UCSD-AML1 (cell line): ENCODE measurements at regions not wholly inside any gene's neighbourhood (a gene's known extent, or its start where the extent isn't known, plus 50 kb on each side); places are given as distances from the start of the nearest gene placed in this dataset.

Source experiments
- DNase-seq: peaks from one replicate; lab custom pipeline; 2025; ENCODE audit not compliant: unreplicated experiment; lab: John Stamatoyannopoulos, UW

- DNase-seq, result peak; percentile 4
Measured at GRCh38 chr5:105392122-105392709, 1829.6 kb upstream of the NUDT12 start.

- DNase-seq, result no peak
Measured at GRCh38 chr5:105380126-105380525, 1817.5 kb upstream of the NUDT12 start.

- no peak for DNase-seq
Measured at GRCh38 chr5:105371169-105371568, 1808.6 kb upstream of the NUDT12 start.

DNA sequence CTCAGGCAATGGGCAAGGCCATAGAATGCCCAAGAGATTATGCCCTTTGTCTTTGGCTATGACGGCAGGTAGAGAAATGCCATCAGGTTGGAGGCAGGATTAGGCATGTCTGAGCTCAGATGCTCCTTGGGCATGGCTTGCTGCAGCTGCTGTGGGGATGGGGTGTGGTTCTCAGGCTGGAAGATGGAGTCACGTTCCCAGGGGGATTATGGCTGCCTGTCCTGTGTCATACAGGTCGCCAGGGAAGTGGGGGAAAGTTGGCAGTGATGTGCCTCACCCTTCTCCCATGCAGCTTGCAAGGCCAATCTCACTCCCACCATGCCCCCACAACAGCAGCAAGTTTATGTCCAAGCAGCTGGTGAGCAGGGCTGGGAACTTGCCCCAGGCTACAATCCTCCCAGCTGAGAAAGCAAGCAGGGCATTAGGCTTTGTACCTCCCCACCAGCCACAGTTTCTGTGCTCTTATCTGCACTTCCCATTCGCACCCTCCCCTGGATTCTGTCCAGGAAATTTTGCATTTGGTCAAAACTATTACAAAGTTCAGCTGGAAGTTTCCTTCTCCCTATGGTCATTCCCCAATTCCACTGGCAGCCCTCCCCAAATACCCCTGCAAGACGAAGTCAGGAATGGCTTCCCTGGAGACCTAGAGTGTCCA, 1788.0 kb upstream of the NUDT12 start:
- no peak for DNase-seq

DNA sequence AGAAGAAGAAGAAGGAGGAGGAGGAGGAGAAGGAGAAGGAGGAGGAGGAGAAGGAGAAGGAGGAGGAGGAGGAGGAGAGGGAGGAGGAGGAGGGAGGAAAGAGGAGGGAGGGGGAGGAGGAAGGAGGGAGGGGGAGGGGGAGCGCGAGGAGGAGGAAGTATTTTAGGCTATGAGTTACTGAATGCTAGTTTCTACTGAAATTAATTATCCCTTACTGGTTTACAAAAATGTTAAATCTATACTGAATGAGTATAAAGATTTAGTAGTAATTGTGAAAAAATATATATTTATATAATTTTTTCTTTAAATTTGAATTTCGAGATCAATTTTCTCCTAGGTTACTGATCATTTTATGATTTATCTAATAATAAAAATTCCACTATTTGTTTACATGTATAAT, 1769.0 kb upstream of the NUDT12 start:
- no peak for DNase-seq

DNA sequence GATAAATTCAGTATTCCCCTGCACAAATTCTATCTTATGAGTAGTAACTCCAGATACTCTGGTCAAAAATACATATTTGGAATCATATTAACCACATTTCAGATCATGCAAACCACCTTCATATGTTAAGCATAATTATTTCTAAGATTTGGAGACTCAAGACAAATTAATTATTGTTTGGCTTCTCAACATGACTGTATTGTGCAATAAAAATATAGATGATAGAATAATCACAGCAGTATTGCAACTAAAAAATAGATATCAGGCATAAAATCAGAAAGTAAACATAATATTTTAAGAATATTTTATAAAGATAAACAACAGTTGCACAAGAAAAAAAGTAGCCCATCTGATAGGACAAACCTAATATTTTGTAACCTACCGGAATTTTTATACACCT, 1767.6 kb upstream of the NUDT12 start:
- no peak for DNase-seq

GRCh38 chr5:105304859-105305258, 1742.3 kb upstream of the NUDT12 start:
- DNase-seq, result no peak

GRCh38 chr5:105288946-105289345, 1726.4 kb upstream of the NUDT12 start:
- DNase-seq, result no peak

DNA sequence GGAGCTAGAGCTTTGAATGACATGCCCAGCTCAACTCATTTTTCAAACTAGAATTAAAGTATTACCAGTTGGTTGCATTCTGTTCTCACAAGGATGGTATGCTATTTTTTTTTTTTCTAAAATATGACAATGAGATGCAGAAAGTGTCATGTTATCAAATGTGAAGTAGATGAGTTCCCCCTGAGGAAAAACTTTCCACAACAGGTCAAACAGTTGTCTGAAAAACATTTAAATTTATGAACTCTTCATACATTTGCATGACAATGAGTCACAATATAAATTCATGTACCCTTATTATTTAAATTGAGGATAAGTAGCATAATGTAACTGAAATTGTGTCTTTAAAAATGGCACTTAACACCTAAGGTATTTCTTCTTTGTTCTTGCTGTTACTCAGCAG, 1720.5 kb upstream of the NUDT12 start:
- DNase-seq, result no peak

DNA sequence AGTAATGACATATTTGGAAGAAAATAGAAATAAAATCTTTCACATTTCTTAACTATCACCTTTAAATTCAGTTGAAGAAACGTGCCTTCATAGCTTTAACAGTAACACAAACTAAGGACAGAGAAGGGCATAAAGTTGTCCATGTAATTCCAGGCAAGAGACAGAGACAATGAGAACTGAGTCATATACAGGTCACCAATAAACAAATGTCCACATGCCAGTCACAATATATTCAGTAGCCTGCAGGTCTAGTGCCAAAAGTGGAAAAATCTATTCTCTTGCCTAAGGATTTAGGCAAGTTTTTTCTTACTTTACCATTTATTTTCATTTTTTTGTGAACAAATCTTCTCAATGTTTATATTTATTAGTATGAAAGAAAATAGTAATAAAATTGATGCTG, 1711.5 kb upstream of the NUDT12 start:
- no peak for DNase-seq

DNA sequence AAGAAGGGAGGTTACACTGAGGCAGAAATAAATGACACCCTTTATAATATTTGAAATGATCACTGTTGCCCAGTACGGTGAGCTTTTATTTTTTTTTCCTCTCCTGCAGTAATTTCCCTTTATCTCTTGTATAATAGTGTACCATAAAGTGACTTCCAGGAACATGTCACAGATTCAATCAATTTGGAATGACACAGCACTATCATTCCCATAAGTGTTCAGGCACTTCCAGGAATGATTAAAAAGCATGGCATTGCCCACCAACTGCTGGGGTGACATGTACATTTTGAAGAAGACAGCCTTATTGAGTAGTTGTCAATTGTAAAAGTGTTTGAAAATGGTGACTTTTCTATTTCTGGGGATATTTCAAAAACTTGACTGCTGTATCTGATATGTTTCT, 1700.9 kb upstream of the NUDT12 start:
- DNase-seq, result no peak

DNA sequence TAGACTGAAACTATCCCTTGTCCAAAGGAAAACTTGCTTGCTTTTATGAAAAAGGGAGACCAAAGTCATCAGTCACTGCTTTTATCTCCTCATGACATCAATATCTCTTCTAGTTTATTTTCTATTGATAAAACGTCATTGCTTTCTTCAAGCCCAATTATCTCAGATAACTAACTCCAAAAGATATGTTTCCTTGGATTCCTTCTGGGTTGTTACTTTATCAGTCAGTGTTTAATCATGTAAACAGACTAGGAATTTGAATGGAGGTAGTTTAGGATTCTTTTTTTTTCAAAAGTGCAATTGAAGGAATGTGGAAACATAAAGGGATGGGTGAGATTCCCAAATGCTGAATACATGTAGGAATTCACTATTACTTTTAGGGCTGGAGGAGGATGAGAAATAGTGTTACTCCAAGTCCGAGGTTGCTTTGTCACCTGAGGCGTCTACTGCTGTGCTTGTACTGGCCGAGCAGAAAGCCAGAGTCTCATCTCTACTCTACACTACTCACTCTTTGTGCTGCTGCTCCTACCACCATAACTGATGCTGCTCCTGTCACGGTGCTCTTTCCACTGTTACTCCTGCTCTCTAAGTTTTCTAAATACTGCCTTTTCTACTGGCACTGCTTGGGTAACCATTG, 1697.1 kb upstream of the NUDT12 start:
- no peak for DNase-seq

DNA sequence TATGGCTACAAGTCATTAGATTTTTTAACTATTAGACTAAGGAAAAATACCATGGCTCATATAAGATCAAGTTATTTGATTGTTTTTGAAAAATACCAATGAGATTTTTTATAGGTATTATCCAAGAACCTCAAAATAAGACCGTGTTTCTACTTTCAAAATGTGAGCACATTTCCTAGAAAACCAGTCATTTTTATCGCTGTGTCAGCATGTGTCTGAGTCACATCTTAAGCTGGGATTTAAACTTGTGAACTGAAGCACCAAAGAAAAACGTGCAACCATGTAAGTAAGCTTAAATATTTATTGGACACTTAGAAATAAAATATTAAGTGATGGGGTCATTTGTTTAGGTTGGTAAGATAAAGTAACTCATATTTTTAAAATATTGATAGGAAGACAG, 1676.0 kb upstream of the NUDT12 start:
- DNase-seq, result no peak

DNA sequence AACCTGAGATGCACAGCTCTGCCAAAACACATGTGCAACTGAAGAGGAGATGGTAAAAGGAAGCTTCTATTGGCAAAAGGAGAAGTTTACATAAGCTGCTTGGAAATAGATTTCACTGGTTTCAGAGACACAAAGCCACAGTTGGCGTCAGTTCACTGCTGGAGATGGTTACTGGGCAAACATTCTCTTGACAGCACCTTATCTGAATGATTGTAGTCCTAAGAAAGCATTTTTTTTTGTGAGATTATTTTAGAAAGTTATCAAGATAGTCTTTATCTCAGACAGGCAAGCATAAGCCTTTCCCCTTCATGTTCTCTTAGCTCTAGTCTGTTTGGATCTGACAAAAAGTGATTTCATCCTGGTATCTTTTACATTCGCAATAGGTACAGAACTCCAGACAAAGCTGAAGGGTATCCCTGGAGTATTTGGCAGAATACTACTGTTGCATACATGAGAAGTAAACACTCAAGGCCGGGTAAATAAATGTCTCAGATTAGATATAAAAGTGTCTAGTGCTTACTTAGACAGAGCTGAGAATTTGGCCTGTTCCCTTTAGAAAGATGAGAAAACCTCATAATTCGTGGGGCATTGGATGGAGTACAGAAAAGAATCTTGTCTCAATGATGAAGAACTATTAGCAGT, 1668.0 kb upstream of the NUDT12 start:
- DNase-seq, result no peak

DNA sequence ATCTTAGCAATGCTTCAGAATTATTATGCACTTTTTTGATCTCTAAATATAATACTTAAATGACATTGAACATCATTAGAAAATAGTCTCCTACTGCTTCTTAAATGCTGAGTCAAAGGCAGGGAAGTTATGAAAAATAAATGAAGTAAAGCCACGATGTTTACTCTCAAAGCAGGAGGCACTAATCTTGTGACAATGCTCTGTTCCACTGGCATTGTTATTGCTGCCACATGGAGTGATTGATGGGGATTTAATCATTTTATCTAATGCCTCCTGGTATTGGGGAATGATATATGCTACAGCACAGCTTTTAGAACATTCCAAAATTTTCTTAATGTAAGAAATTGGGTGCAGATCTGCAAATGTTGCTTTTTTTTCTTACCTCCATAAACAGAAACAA, 1655.4 kb upstream of the NUDT12 start:
- no peak for DNase-seq

DNA sequence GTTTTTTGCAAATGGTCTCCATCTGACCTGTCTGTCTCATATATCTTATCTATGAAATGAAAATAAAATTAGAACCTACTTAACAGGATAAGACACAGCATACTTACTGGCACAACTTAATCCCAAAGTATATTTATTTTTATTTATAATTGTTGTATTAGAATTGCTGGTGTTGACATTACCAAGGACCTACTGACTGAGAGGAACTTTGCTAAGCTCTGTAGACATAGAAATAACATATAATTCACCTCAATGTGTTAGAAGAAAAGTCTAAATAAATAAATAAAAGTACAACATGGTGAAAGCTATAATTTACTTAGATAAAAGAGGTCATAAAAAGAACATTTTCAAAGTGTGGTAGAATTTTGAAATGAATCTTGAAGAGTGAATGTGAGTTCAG, 1650.5 kb upstream of the NUDT12 start:
- DNase-seq, result no peak

- DNase-seq, result no peak
Measured at GRCh38 chr5:105207066-105207465, 1644.5 kb upstream of the NUDT12 start.

- no peak for DNase-seq
Measured at GRCh38 chr5:105197531-105197930, 1634.9 kb upstream of the NUDT12 start.

DNA sequence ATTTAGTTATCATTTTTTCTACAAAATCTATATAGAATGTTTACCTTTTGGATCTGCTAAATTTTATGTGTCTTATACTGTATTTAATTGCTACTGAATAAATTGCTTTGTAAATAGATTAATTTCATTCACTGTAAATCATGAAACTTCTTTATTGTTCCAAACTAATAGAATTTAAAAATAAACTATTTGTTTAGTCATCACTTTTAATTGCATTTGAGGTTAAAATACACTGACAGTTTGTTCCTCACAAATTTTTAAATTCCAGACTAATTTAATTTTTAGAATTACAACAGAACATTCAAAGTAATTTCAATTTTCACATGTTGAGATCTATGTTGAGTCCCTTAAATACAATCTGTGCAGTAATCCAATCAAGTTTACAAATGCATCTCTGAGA, 1633.2 kb upstream of the NUDT12 start:
- DNase-seq, result no peak

GRCh38 chr5:105172918-105173317, 1610.3 kb upstream of the NUDT12 start:
- DNase-seq, result no peak

GRCh38 chr5:105168806-105169205, 1606.2 kb upstream of the NUDT12 start:
- no peak for DNase-seq

DNA sequence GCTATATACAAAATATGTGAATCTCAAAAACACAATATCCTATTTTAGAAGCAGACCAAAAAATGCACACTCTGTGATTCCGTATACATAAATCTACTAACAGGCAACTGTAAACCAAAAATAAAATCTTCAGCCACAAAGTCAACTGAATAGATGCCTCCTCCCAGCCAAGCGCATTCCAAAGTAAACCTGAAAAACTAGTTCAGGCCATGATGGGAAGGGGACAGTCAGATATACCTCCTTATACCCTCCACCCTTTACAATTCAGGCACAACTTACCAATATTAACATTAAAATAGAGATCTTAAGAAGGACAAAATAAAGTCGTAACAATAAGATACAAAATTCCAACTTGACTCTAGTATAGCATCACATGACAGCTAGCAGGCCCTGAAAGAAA, 1604.5 kb upstream of the NUDT12 start:
- no peak for DNase-seq
